ENCODE measurements at regions not wholly inside any gene's neighbourhood (a gene's known extent, or its start where the extent isn't known, plus 50 kb on each side); places are given as distances from the start of the nearest gene placed in this dataset.

DNA sequence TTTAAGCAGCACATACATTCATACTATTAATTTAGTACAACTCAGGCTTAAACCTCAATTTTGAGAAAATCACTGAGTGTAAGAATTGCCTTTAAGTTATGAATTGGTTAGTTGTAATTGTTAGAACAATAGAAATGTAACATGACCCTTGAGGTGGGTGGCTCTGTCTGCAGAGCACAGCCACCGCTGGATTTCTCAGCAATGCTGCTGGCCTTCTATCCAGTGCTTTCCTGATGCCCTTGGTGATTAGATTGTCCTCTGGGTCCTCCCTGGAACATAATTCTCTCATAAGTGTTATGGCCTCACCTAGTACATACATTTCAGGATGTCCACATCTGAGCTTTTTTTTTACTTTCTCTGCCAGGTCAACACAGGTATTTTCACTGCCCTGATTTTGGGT lies 213.2 kb downstream of the SLC7A11 start:
- no peaks in the 10 kb centered on the region for H3K36me3 Mint-ChIP-seq
- ATAC-seq (peak; percentile 53; the same call in 1 of the 2 replicates), DNase-seq (ENCODE audit: low spot score) (no peak)
- peaks cover 4% of the 10 kb centered on the region for H3K4me1 Mint-ChIP-seq
- TF ChIP-seq, protein P1, sequence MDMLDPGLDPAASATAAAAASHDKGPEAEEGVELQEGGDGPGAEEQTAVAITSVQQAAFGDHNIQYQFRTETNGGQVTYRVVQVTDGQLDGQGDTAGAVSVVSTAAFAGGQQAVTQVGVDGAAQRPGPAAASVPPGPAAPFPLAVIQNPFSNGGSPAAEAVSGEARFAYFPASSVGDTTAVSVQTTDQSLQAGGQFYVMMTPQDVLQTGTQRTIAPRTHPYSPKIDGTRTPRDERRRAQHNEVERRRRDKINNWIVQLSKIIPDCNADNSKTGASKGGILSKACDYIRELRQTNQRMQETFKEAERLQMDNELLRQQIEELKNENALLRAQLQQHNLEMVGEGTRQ (CRISPR knock-in tag; IDR thresholded peaks at IDR 0.05) = no peak
- no peak for TF ChIP-seq EMX1 (CRISPR knock-in tag; IDR thresholded peaks at IDR 0.05)
- no peak for TF ChIP-seq CREM (CRISPR knock-in tag; IDR thresholded peaks at IDR 0.05)
- TF ChIP-seq E2F1 (CRISPR knock-in tag; IDR thresholded peaks at IDR 0.05) = no peak
- POLR2A ChIA-PET = no interaction called here
- no peak overlapping the region for H3K27ac Mint-ChIP-seq
- CTCF ChIA-PET = interaction anchor here (0.7 to 0.9 kb wide), 2 partner anchors 62 to 466 kb away, joined by 3 to 5 read pairs; no protein-coding TSS in a partner anchor
- no peaks in the 10 kb centered on the region for H3K9me3 Mint-ChIP-seq
- no peaks in the 10 kb centered on the region for H3K27me3 Mint-ChIP-seq (ENCODE audit: low read depth)
- no peak overlapping the region for H3K4me3 Mint-ChIP-seq

- CTCF ChIA-PET = no interaction called here
- TF ChIP-seq SMAD3 (CRISPR knock-in tag; IDR thresholded peaks at IDR 0.05; ENCODE audit: borderline replicate concordance) (no peak), FOXP4 (CRISPR knock-in tag; IDR thresholded peaks at IDR 0.05) (no peak), ESRRA (CRISPR knock-in tag; IDR thresholded peaks at IDR 0.05; ENCODE audit: borderline replicate concordance) (no peak), FOXP1 (CRISPR knock-in tag; IDR thresholded peaks at IDR 0.05; ENCODE audit: borderline replicate concordance) (no peak)
- TF ChIP-seq, protein P2, sequence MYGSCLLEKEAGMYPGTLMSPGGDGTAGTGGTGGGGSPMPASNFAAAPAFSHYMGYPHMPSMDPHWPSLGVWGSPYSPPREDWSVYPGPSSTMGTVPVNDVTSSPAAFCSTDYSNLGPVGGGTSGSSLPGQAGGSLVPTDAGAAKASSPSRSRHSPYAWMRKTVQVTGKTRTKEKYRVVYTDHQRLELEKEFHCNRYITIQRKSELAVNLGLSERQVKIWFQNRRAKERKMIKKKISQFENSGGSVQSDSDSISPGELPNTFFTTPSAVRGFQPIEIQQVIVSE (CRISPR knock-in tag; IDR thresholded peaks at IDR 0.05; ENCODE audit: borderline replicate concordance) = no peak
- peaks cover 10% of the 10 kb centered on the region for H3K9me3 Mint-ChIP-seq
- no peak overlapping the region for H3K4me3 Mint-ChIP-seq
- peaks cover 4% of the 10 kb centered on the region; the same call in 1 of the 2 replicates for H3K36me3 Mint-ChIP-seq
- DNase-seq (ENCODE audit: low spot score) = no peak
- POLR2A ChIA-PET = no interaction called here
- no peak for ATAC-seq
- H3K4me1 Mint-ChIP-seq = no peaks in the 10 kb centered on the region
- H3K27me3 Mint-ChIP-seq (ENCODE audit: low read depth) = no peaks in the 10 kb centered on the region
- H3K27ac Mint-ChIP-seq = no peak overlapping the region
Observed at GRCh38 chr4:138021139-138021830, 220.9 kb downstream of the SLC7A11 start.

- H3K4me3 Mint-ChIP-seq = no peak overlapping the region
- peaks cover 10% of the 10 kb centered on the region for H3K9me3 Mint-ChIP-seq
- H3K27me3 Mint-ChIP-seq (ENCODE audit: low read depth) = no peaks in the 10 kb centered on the region
- no peak overlapping the region for H3K27ac Mint-ChIP-seq
- ChIA-PET POLR2A (no interaction called here), CTCF (no interaction called here)
- no peaks in the 10 kb centered on the region; the same call in 1 of the 2 replicates for H3K4me1 Mint-ChIP-seq
- H3K36me3 Mint-ChIP-seq = peaks cover 4% of the 10 kb centered on the region; the same call in 1 of the 2 replicates
- ATAC-seq (no peak), DNase-seq (ENCODE audit: low spot score) (no peak)
- TF ChIP-seq ZNF423 (CRISPR knock-in tag; IDR thresholded peaks at IDR 0.05) = no peak
- TF ChIP-seq ATF2 (CRISPR knock-in tag; IDR thresholded peaks at IDR 0.05; ENCODE audit: borderline replicate concordance, low read depth) = no peak
- TF ChIP-seq MLX (CRISPR knock-in tag; IDR thresholded peaks at IDR 0.05) = no peak
- TF ChIP-seq AR (CRISPR knock-in tag; IDR thresholded peaks at IDR 0.05) = no peak
- no peak for TF ChIP-seq ZBTB21 (CRISPR knock-in tag; IDR thresholded peaks at IDR 0.05; ENCODE audit: borderline replicate concordance)
- TF ChIP-seq ATF1 (CRISPR knock-in tag; IDR thresholded peaks at IDR 0.05) = no peak
- TF ChIP-seq, protein P3, sequence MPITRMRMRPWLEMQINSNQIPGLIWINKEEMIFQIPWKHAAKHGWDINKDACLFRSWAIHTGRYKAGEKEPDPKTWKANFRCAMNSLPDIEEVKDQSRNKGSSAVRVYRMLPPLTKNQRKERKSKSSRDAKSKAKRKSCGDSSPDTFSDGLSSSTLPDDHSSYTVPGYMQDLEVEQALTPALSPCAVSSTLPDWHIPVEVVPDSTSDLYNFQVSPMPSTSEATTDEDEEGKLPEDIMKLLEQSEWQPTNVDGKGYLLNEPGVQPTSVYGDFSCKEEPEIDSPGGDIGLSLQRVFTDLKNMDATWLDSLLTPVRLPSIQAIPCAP (CRISPR knock-in tag; IDR thresholded peaks at IDR 0.05) = no peak
- no peak for TF ChIP-seq PRRX2 (CRISPR knock-in tag; IDR thresholded peaks at IDR 0.05)
- TF ChIP-seq GTF2I (CRISPR knock-in tag; conservative IDR thresholded peaks at IDR 0.05) = no peak
- TF ChIP-seq E2F1 (CRISPR knock-in tag; IDR thresholded peaks at IDR 0.05) = no peak
Observed at GRCh38 chr4:138014590-138015288, 227.4 kb downstream of the SLC7A11 start.
